ENCODE measurements at regions not wholly inside any gene's neighbourhood (a gene's known extent, or its start where the extent isn't known, plus 50 kb on each side); places are given as distances from the start of the nearest gene placed in this dataset.

GRCh38 chr19:23519031-23519430 lies 123.8 kb upstream of the ZNF91 start:
- H3K9me3 ChIP-seq (ENCODE audit: control insufficient read depth, low read depth, low read length), result peaks cover 58% of the 10 kb centered on the region

GRCh38 chr19:23516266-23516665 lies 121.0 kb upstream of the ZNF91 start:
- H3K27me3 ChIP-seq (ENCODE audit: control insufficient read depth, insufficient read depth, low read length), result no peaks in the 10 kb centered on the region
- H3K36me3 ChIP-seq (ENCODE audit: control insufficient read depth, low read depth, low read length), result no peaks in the 10 kb centered on the region
- no peak overlapping the region for H3K9ac ChIP-seq (ENCODE audit: low read length)
- H3K9me3 ChIP-seq (ENCODE audit: control insufficient read depth, low read depth, low read length), result peaks cover 67% of the 10 kb centered on the region
- H3K4me1 ChIP-seq (ENCODE audit: control insufficient read depth, low read depth, low read length), result no peaks in the 10 kb centered on the region
- H3K27ac ChIP-seq (ENCODE audit: low read length), result no peak overlapping the region
- H3K4me3 ChIP-seq (ENCODE audit: low read length), result no peak overlapping the region

More at GRCh38 chr19:23519031-23519430, 123.8 kb upstream of the ZNF91 start:
- Histone ChIP-seq H3K27ac (ENCODE audit: low read length) (no peak overlapping the region), H3K36me3 (ENCODE audit: control insufficient read depth, low read depth, low read length) (no peaks in the 10 kb centered on the region), H3K4me1 (ENCODE audit: control insufficient read depth, low read depth, low read length) (no peaks in the 10 kb centered on the region), H3K9ac (ENCODE audit: low read length) (no peak overlapping the region), H3K4me3 (ENCODE audit: low read length) (no peak overlapping the region), H3K27me3 (ENCODE audit: control insufficient read depth, insufficient read depth, low read length) (no peaks in the 10 kb centered on the region)

GRCh38 chr19:23515551-23515950 lies 120.3 kb upstream of the ZNF91 start:
- Histone ChIP-seq H3K9ac (ENCODE audit: low read length) (no peak overlapping the region), H3K36me3 (ENCODE audit: control insufficient read depth, low read depth, low read length) (no peaks in the 10 kb centered on the region), H3K27me3 (ENCODE audit: control insufficient read depth, insufficient read depth, low read length) (no peaks in the 10 kb centered on the region), H3K4me3 (ENCODE audit: low read length) (no peak overlapping the region), H3K27ac (ENCODE audit: low read length) (no peak overlapping the region), H3K4me1 (ENCODE audit: control insufficient read depth, low read depth, low read length) (no peaks in the 10 kb centered on the region), H3K9me3 (ENCODE audit: control insufficient read depth, low read depth, low read length) (peaks cover 63% of the 10 kb centered on the region)

- Histone ChIP-seq H3K27me3 (ENCODE audit: control insufficient read depth, insufficient read depth, low read length) (no peaks in the 10 kb centered on the region), H3K4me1 (ENCODE audit: control insufficient read depth, low read depth, low read length) (no peaks in the 10 kb centered on the region), H3K4me3 (ENCODE audit: low read length) (no peak overlapping the region), H3K27ac (ENCODE audit: low read length) (no peak overlapping the region), H3K9me3 (ENCODE audit: control insufficient read depth, low read depth, low read length) (peaks cover 70% of the 10 kb centered on the region), H3K36me3 (ENCODE audit: control insufficient read depth, low read depth, low read length) (no peaks in the 10 kb centered on the region), H3K9ac (ENCODE audit: low read length) (no peak overlapping the region)
These were observed 117.1 kb upstream of the ZNF91 start for GRCh38 chr19:23512151-23512925.

- H3K9ac ChIP-seq (ENCODE audit: low read length), result no peak overlapping the region
- no peaks in the 10 kb centered on the region for H3K36me3 ChIP-seq (ENCODE audit: control insufficient read depth, low read depth, low read length)
- peaks cover 63% of the 10 kb centered on the region for H3K9me3 ChIP-seq (ENCODE audit: control insufficient read depth, low read depth, low read length)
- H3K27ac ChIP-seq (ENCODE audit: low read length), result no peak overlapping the region
- H3K4me1 ChIP-seq (ENCODE audit: control insufficient read depth, low read depth, low read length), result no peaks in the 10 kb centered on the region
- H3K27me3 ChIP-seq (ENCODE audit: control insufficient read depth, insufficient read depth, low read length), result no peaks in the 10 kb centered on the region
- no peak overlapping the region for H3K4me3 ChIP-seq (ENCODE audit: low read length)
These were observed 114.6 kb upstream of the ZNF91 start for GRCh38 chr19:23509686-23510450.

- no peak overlapping the region for H3K4me3 ChIP-seq (ENCODE audit: low read length)
- no peaks in the 10 kb centered on the region for H3K4me1 ChIP-seq (ENCODE audit: control insufficient read depth, low read depth, low read length)
- peaks cover 61% of the 10 kb centered on the region for H3K9me3 ChIP-seq (ENCODE audit: control insufficient read depth, low read depth, low read length)
- no peak overlapping the region for H3K27ac ChIP-seq (ENCODE audit: low read length)
- no peaks in the 10 kb centered on the region for H3K36me3 ChIP-seq (ENCODE audit: control insufficient read depth, low read depth, low read length)
- no peaks in the 10 kb centered on the region for H3K27me3 ChIP-seq (ENCODE audit: control insufficient read depth, insufficient read depth, low read length)
- no peak overlapping the region for H3K9ac ChIP-seq (ENCODE audit: low read length)
These were observed 112.2 kb upstream of the ZNF91 start for GRCh38 chr19:23507446-23507845.

GRCh38 chr19:23505738-23506137 lies 110.5 kb upstream of the ZNF91 start:
- Histone ChIP-seq H3K27me3 (ENCODE audit: control insufficient read depth, insufficient read depth, low read length) (no peaks in the 10 kb centered on the region), H3K36me3 (ENCODE audit: control insufficient read depth, low read depth, low read length) (no peaks in the 10 kb centered on the region), H3K9ac (ENCODE audit: low read length) (no peak overlapping the region), H3K4me1 (ENCODE audit: control insufficient read depth, low read depth, low read length) (no peaks in the 10 kb centered on the region), H3K4me3 (ENCODE audit: low read length) (no peak overlapping the region), H3K27ac (ENCODE audit: low read length) (no peak overlapping the region), H3K9me3 (ENCODE audit: control insufficient read depth, low read depth, low read length) (peaks cover 54% of the 10 kb centered on the region)

- H3K27ac ChIP-seq (ENCODE audit: low read length), result no peak overlapping the region
- no peak overlapping the region for H3K4me3 ChIP-seq (ENCODE audit: low read length)
- H3K9me3 ChIP-seq (ENCODE audit: control insufficient read depth, low read depth, low read length), result peaks cover 64% of the 10 kb centered on the region
- H3K9ac ChIP-seq (ENCODE audit: low read length), result no peak overlapping the region
- no peaks in the 10 kb centered on the region for H3K36me3 ChIP-seq (ENCODE audit: control insufficient read depth, low read depth, low read length)
- H3K4me1 ChIP-seq (ENCODE audit: control insufficient read depth, low read depth, low read length), result no peaks in the 10 kb centered on the region
- H3K27me3 ChIP-seq (ENCODE audit: control insufficient read depth, insufficient read depth, low read length), result no peaks in the 10 kb centered on the region
These were observed 87.6 kb upstream of the ZNF91 start for GRCh38 chr19:23482829-23483228.

GRCh38 chr19:23481043-23481442 lies 85.8 kb upstream of the ZNF91 start:
- no peak overlapping the region for H3K4me3 ChIP-seq (ENCODE audit: low read length)
- peaks cover 79% of the 10 kb centered on the region for H3K9me3 ChIP-seq (ENCODE audit: control insufficient read depth, low read depth, low read length)
- H3K9ac ChIP-seq (ENCODE audit: low read length), result no peak overlapping the region
- no peaks in the 10 kb centered on the region for H3K4me1 ChIP-seq (ENCODE audit: control insufficient read depth, low read depth, low read length)
- no peak overlapping the region for H3K27ac ChIP-seq (ENCODE audit: low read length)
- H3K27me3 ChIP-seq (ENCODE audit: control insufficient read depth, insufficient read depth, low read length), result no peaks in the 10 kb centered on the region
- no peaks in the 10 kb centered on the region for H3K36me3 ChIP-seq (ENCODE audit: control insufficient read depth, low read depth, low read length)

- Histone ChIP-seq H3K27me3 (ENCODE audit: control insufficient read depth, insufficient read depth, low read length) (no peaks in the 10 kb centered on the region), H3K9ac (ENCODE audit: low read length) (no peak overlapping the region), H3K4me3 (ENCODE audit: low read length) (no peak overlapping the region), H3K4me1 (ENCODE audit: control insufficient read depth, low read depth, low read length) (no peaks in the 10 kb centered on the region), H3K36me3 (ENCODE audit: control insufficient read depth, low read depth, low read length) (no peaks in the 10 kb centered on the region), H3K9me3 (ENCODE audit: control insufficient read depth, low read depth, low read length) (peaks cover 80% of the 10 kb centered on the region), H3K27ac (ENCODE audit: low read length) (no peak overlapping the region)
These were observed 80.2 kb upstream of the ZNF91 start for GRCh38 chr19:23475477-23475876.

- H3K9me3 ChIP-seq (ENCODE audit: control insufficient read depth, low read depth, low read length), result peaks cover 77% of the 10 kb centered on the region
These were observed 79.5 kb upstream of the ZNF91 start for GRCh38 chr19:23474761-23475160.

GRCh38 chr19:23474172-23474571 lies 78.9 kb upstream of the ZNF91 start:
- Histone ChIP-seq H3K4me3 (ENCODE audit: low read length) (no peak overlapping the region), H3K27ac (ENCODE audit: low read length) (no peak overlapping the region), H3K9me3 (ENCODE audit: control insufficient read depth, low read depth, low read length) (peaks cover 72% of the 10 kb centered on the region), H3K9ac (ENCODE audit: low read length) (no peak overlapping the region), H3K27me3 (ENCODE audit: control insufficient read depth, insufficient read depth, low read length) (no peaks in the 10 kb centered on the region), H3K4me1 (ENCODE audit: control insufficient read depth, low read depth, low read length) (no peaks in the 10 kb centered on the region), H3K36me3 (ENCODE audit: control insufficient read depth, low read depth, low read length) (no peaks in the 10 kb centered on the region)

More at GRCh38 chr19:23474761-23475160, 79.5 kb upstream of the ZNF91 start:
- Histone ChIP-seq H3K4me3 (ENCODE audit: low read length) (no peak overlapping the region), H3K36me3 (ENCODE audit: control insufficient read depth, low read depth, low read length) (no peaks in the 10 kb centered on the region), H3K27ac (ENCODE audit: low read length) (no peak overlapping the region), H3K4me1 (ENCODE audit: control insufficient read depth, low read depth, low read length) (no peaks in the 10 kb centered on the region), H3K27me3 (ENCODE audit: control insufficient read depth, insufficient read depth, low read length) (no peaks in the 10 kb centered on the region), H3K9ac (ENCODE audit: low read length) (no peak overlapping the region)

Measured in iPS-18a (cell line).